MG63 (cell line): ENCODE measurements at regions not wholly inside any gene's neighbourhood (a gene's known extent, or its start where the extent isn't known, plus 50 kb on each side); places are given as distances from the start of the nearest gene placed in this dataset.

Experiments
- DNase-seq: peaks from one replicate; pipeline ENCODE4 v3.0.0-alpha.2; 2020
- H3K27me3 ChIP-seq: fragments of 250-450 bp; sonication (Bioruptor Pico); 2 replicates; pipeline ENCODE4 v1.5.1; 2020; ENCODE audit warnings: mild to moderate bottlenecking, moderate library complexity
- H3K36me3 ChIP-seq: fragments of 250-450 bp; sonication (Bioruptor Pico); 2 replicates; pipeline ENCODE4 v1.5.1; 2020; ENCODE audit warnings: mild to moderate bottlenecking, moderate library complexity
- H3K4me3 ChIP-seq: fragments of 250-450 bp; sonication (Bioruptor Pico); 2 replicates; pipeline ENCODE4 v1.5.1; 2020; ENCODE audit warnings: mild to moderate bottlenecking, moderate library complexity
- H3K9me3 ChIP-seq: fragments of 250-450 bp; sonication (Bioruptor Pico); 2 replicates; pipeline ENCODE4 v1.5.1; 2020; ENCODE audit warnings: mild to moderate bottlenecking, moderate library complexity

DNA sequence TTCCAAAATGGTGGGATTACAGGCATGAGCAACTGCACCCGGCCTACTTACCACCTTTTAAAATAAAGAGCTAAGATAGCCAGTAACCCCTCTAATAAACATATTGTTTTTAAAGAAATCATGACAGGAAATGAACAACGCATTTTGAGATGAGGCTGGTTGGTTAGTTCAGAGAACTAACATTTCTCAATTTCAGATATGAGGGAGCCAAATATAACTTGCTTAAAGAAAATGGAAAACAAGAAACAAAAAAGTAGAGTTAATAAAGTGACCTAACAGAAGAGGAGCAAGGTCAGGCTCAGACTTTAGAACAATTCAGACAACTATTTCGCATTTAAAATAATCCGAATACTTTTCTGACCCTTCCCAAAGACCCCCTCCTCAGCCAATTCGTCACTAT is 254.9 kb upstream of the PHF14 start:
- no peak for DNase-seq
- Histone ChIP-seq H3K27me3 (no peaks in the 10 kb centered on the region), H3K4me3 (no peak overlapping the region), H3K36me3 (no peaks in the 10 kb centered on the region), H3K9me3 (no peaks in the 10 kb centered on the region)

DNA sequence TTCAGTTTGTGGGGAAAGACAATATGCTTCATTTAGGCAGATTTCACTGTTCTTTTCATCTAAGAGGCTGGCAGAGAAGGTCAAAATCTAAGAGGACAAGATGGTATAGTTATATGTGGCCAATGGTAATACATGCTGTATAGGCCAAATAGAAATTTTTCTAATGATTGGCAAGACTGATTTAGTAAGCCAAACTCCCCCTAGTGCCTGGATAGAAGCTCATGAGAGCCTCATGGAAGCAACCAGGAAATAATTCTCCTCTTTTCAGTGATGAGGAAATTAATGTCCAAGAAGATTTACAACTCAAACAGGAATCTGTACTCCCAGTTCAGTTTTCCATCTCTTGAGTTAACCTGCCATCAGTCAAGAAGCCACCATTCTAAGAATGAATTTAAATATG is 253.6 kb upstream of the PHF14 start:
- Histone ChIP-seq H3K36me3 (no peaks in the 10 kb centered on the region), H3K9me3 (no peaks in the 10 kb centered on the region), H3K4me3 (no peak overlapping the region), H3K27me3 (no peaks in the 10 kb centered on the region)
- DNase-seq, result no peak

DNA sequence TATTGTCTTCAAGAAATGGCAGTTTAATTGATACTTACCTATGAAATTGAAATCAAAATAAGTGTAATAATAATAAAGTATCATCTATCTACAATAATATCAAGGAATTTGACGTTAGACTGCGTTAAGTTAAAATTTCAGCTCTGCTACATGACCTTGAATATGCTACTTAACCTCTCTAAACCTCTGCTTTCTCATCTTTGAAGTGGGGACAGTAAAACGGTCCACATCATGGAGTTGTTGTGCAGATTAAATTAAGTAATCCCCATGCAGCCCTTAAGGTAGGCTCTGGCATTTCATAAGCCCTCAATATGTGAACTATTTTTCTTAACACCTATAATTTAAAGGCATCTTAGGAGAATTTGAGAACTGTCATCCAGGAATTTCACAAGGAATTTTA is 252.4 kb upstream of the PHF14 start:
- no peak overlapping the region for H3K4me3 ChIP-seq
- no peaks in the 10 kb centered on the region for H3K9me3 ChIP-seq
- H3K27me3 ChIP-seq, result no peaks in the 10 kb centered on the region
- DNase-seq, result no peak
- H3K36me3 ChIP-seq, result no peaks in the 10 kb centered on the region

DNA sequence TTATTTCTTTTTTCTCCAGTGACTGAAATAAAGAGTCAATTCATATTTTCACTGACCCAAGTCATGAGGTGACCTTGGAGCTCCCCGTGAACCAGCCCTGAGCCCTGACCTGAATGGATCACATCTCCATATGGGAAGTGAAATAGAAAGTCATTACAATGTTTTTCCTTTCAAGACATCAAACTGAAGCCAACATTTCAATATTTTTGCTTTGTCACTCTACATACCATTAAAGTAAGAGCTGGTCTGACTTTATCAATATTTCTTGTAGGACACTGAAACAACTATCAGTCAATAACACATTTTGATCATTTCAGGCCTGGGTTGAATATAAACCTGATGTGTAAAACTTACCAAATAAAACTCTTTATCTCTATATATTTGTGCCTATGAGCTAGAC is 249.8 kb upstream of the PHF14 start:
- H3K36me3 ChIP-seq, result no peaks in the 10 kb centered on the region
- H3K4me3 ChIP-seq, result no peak overlapping the region
- DNase-seq, result no peak
- H3K27me3 ChIP-seq, result no peaks in the 10 kb centered on the region
- no peaks in the 10 kb centered on the region for H3K9me3 ChIP-seq

DNA sequence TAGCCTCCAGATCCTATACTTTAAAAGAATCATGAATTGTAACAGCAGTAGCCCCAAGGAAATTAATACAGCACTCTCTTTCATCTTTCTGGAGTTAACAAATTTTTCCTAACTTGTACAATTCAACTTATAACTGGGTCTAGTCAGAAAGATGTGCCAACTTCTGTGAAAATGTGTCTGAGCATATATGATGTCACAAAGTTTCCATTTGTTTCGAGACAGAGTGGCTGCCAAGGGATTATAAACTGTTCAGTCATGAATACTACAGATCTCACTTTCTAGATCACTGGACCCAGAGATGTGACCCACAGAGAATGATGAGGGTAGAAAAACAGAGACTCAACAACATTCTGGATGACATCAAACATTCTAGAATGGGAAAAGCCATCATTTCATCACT is 249.2 kb upstream of the PHF14 start:
- DNase-seq, result no peak
- no peaks in the 10 kb centered on the region for H3K36me3 ChIP-seq
- no peak overlapping the region for H3K4me3 ChIP-seq
- H3K27me3 ChIP-seq, result no peaks in the 10 kb centered on the region
- H3K9me3 ChIP-seq, result no peaks in the 10 kb centered on the region

DNA sequence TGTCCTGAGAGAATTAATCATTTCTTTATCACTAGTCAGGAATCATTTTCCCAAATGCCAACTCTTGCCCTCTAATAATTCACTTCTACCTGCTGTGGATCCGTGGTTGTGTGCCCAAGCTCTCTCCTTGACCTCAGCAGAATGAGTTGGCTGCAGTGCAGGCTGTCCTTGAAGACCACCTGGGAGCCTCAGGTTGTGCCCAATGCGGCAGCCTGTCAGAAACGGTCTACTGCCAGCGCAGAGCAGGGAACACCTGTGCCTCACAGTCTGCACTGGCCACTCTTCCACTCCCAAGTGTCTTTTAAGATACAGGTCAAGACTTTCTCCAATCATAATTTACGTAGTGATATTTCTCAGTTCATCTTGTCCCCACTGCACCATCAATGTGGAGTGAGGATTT is 246.0 kb upstream of the PHF14 start:
- Histone ChIP-seq H3K4me3 (no peak overlapping the region), H3K36me3 (no peaks in the 10 kb centered on the region), H3K9me3 (no peaks in the 10 kb centered on the region), H3K27me3 (no peaks in the 10 kb centered on the region)
- no peak for DNase-seq

DNA sequence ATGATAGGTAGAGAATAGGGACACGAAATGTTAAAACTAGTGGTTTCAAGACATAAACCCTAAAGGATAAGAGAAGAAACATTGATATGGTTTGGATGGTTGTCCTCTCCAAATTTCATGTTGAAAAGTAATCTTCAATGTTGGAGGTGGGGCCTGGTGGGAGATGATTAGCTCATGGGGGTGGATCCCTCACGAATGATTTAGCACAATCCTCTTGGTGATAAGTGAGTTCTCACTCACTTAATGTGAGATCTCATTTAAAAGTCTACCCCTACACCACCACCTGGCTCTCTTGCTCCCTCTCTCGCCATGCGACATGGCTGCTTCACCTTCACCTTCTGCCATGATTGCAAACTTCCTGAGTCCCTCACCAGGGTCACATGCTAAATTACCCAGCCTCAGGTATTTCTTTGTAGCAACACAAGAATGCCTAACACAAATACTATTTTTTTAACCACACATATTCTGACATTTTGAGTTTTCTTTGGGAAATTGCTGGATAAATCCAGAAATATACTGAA is 242.4 kb upstream of the PHF14 start:
- no peak for DNase-seq
- Histone ChIP-seq H3K27me3 (no peaks in the 10 kb centered on the region), H3K4me3 (no peak overlapping the region), H3K9me3 (no peaks in the 10 kb centered on the region), H3K36me3 (no peaks in the 10 kb centered on the region)

DNA sequence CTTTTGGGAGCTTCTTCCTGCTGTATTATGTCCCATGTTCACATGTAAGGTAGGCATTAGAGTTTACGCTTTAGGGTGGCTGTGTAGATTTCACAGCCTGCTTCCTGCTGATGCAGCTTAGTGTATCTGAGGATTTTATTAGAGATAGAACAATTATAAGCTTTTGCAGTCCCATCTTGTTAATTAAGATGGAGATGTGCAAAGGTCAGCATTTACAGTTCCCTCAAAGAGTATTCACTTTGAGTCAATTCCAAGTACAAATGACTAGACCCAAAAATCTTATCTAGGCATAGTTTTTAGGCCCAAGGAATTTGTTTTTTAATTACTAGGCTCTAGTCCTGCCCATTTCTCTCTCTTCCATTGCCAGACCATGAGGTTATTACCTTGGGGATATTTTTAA is 239.9 kb upstream of the PHF14 start:
- no peaks in the 10 kb centered on the region for H3K27me3 ChIP-seq
- no peak overlapping the region for H3K4me3 ChIP-seq
- H3K9me3 ChIP-seq, result no peaks in the 10 kb centered on the region
- no peaks in the 10 kb centered on the region for H3K36me3 ChIP-seq
- no peak for DNase-seq

DNA sequence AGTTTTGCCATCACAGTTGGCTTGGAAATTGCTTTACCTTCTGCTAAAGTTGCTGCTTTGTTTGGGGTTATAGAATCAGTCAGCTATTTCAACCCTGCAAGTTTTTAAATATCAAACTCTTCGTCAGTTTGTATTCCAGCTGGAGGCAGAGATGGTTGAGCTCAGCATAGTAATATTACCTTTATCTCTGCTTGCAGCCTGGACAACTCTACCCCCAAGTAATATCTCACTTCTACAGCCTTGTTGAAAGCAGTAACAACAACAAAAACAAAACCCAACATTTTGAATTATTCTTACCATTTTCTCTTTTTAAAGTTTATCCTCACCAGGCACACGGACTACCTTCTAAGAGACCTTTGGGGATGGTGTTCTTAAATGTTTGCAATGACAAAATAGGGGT is 239.1 kb upstream of the PHF14 start:
- Histone ChIP-seq H3K27me3 (no peaks in the 10 kb centered on the region), H3K36me3 (no peaks in the 10 kb centered on the region), H3K4me3 (no peak overlapping the region), H3K9me3 (no peaks in the 10 kb centered on the region)
- no peak for DNase-seq

DNA sequence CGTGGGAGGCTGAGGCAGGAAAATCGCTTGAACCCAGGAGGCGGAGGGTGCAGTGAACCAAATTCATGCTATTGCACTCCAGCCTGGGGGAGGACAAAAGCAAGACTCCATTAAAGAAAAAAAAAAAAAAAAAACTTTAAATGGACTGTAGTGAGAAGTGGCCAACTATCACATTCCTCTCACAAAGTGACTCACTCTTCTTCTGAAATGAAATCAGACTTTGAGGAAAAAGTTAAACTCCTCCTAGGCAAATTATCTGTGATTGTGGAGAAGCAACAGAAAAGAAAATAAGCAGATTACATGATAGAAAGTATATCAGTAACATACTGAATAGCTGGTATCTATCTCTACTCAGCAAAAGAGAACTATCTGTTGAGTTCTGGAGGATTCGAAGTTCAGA is 234.3 kb upstream of the PHF14 start:
- no peaks in the 10 kb centered on the region for H3K27me3 ChIP-seq
- no peak for DNase-seq
- H3K4me3 ChIP-seq, result no peak overlapping the region
- H3K36me3 ChIP-seq, result no peaks in the 10 kb centered on the region
- H3K9me3 ChIP-seq, result no peaks in the 10 kb centered on the region

DNA sequence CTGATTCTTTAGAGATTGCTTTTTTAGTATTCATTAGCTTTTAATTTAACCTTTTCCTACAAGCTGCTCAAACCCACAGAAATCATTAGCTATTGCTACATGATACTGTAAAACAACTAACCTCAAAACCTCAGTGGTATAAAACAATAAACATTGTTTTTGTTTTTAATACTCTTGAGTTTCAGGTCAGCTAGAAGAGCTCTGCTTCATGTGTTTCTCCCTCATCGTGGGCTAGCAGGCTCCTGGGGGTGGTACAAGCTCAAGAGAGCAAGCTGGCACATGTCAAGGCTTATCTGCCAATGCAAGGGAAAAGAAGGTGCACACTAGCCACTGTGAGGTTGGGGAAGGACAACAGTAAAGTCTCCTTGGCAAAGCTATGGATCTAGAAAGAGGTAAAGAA is 232.9 kb upstream of the PHF14 start:
- no peak for DNase-seq
- H3K36me3 ChIP-seq, result no peaks in the 10 kb centered on the region

DNA sequence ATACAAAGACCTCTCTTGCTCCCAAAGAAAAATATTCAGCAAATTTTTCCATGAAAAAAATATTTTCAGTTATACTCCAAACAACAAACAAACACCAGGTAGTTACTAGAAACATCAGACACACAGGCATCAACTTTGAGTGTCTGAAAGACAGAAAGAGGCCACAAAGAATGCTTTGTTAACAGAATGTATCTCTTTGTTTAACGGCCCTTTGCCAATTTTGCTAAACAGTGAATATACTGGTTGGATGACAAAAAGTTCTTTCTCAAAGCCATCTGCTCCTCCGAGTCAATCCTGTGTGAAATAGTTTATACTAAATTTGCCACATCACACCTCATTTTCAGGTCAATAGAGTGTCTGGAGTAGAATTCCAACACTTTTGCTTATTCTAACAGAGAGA is 216.7 kb upstream of the PHF14 start:
- H3K4me3 ChIP-seq, result no peak overlapping the region
- no peak for DNase-seq
- no peaks in the 10 kb centered on the region for H3K27me3 ChIP-seq
- H3K36me3 ChIP-seq, result no peaks in the 10 kb centered on the region
- H3K9me3 ChIP-seq, result no peaks in the 10 kb centered on the region

More for the DNA sequence above, 232.9 kb upstream of the PHF14 start:
- Histone ChIP-seq H3K27me3 (no peaks in the 10 kb centered on the region), H3K4me3 (no peak overlapping the region), H3K9me3 (no peaks in the 10 kb centered on the region)

DNA sequence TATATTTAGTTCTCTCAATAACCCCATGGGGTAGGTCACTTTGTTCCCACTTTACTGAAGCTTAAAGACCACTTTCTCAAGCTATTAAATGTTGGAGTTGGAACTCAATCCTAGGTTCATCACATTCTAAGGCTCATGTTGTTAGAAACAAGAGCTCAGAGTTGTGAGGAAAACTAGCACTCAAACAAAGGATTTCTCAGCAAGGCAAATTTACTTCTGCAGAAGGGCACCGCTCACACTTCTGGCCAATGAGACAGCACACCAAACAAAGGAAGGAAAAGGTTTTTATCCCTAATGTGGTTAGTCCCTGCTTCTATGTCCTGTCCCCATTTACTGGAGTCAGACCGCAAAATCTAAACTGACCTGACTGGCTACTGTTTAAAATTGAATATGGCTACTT is 214.6 kb upstream of the PHF14 start:
- DNase-seq, result no peak
- no peaks in the 10 kb centered on the region for H3K9me3 ChIP-seq
- no peaks in the 10 kb centered on the region for H3K27me3 ChIP-seq
- H3K4me3 ChIP-seq, result no peak overlapping the region
- no peaks in the 10 kb centered on the region for H3K36me3 ChIP-seq

DNA sequence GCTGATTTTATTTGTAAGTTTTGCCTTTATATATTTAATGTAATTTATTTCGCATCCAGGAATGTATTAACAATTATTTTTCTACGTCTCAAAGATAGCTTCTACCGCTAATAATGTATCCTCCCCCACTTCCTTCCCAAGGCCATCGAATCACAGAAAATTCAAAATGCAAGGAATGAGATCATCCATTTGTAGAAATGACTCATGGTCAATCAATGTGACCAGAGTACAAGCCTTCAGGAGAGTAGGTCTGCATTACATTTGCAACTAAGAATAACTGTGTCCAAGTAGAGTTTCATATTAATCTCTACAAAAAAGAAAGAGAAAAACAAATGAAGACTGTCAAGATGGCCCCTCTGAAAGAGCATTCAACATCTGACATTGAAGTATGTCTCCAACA is 205.9 kb upstream of the PHF14 start:
- no peak for DNase-seq

DNA sequence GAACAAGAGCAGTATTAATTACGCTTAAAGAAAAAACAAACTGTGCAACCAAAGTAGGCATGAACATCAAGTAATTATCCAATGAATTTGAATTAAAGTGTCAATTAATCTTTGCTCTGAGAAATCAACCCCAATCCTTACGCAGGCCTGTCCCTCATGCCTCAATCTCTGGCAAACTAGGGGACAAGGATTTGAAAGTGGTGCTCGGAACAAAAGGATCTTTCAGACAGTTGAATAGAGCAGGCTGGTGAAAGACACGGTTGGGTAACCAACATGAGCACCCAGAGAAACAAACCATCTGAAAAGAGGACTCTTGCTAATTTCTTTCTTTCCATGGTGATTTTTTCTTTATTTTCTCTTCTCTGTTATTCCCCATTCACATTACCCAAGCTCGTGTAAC is 203.5 kb upstream of the PHF14 start:
- no peaks in the 10 kb centered on the region for H3K27me3 ChIP-seq
- H3K36me3 ChIP-seq, result no peaks in the 10 kb centered on the region
- no peak for DNase-seq
- no peak overlapping the region for H3K4me3 ChIP-seq
- no peaks in the 10 kb centered on the region for H3K9me3 ChIP-seq

More for the DNA sequence above, 205.9 kb upstream of the PHF14 start:
- Histone ChIP-seq H3K4me3 (no peak overlapping the region), H3K9me3 (no peaks in the 10 kb centered on the region), H3K36me3 (no peaks in the 10 kb centered on the region), H3K27me3 (no peaks in the 10 kb centered on the region)

DNA sequence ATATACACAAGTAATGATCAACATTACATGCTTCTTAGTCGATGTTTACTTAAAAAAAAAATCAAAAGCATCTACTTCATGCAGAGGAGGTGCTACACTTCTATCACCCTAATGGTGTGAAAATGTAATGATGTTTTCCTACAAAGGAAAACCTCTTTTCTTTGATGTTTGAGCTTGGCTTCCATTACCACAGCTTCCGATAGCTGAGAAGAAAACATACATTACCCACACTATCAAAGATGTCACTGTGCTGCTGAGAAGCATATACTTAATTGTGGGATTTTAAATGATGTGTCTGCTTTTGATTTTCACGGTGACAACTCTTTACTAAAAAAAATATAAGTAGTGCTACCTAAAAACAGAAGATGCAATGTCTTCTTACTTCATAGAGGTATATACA is 200.2 kb upstream of the PHF14 start:
- H3K4me3 ChIP-seq, result no peak overlapping the region
- no peaks in the 10 kb centered on the region for H3K9me3 ChIP-seq
- H3K27me3 ChIP-seq, result no peaks in the 10 kb centered on the region
- DNase-seq, result no peak
- no peaks in the 10 kb centered on the region for H3K36me3 ChIP-seq

DNA sequence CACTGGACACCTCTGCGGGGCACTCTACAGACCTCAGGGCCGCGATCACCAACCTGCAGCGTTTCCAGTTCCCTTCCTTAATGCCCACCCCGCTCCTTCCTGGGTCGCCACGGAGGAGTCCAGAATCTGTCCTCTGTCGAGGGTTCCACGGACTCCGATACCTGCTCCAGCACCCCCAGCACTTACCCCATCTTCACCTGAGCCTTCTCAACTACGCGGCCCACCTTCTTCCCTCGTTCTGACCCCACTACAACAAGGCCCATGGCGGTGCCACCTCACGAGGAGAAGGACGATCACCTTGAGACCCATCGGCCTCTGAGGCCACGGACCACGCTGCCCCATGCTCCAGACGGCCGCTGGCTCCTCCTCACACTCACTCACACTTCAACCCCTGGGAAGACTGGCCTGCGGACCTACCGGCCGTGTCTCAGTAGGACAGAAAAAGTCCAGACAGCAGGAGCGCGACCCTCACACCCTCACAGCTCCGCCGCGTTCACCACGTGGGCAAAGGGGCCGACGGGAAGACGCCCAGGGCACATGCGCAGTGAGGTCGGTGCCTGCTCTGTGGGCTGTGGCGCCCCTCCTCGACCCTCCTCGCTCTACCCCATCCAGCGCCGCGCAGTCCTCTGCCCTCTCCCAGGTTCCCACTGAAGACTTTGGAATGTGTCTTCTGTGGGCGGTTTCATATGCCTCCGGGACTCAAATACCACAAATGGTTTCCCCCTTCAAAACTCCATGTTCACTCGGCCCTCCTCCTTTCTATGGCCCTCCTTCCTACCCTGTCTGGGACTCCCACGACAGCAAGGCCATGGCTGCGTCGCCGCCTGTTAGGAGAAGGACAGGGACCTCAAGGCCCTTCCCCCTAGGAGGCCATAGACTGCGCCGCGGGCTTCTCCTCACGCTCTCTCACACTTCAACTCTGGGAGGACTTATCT is 193.9 kb upstream of the PHF14 start:
- Histone ChIP-seq H3K36me3 (no peaks in the 10 kb centered on the region), H3K27me3 (no peaks in the 10 kb centered on the region), H3K4me3 (no peak overlapping the region), H3K9me3 (no peaks in the 10 kb centered on the region)
- no peak for DNase-seq

DNA sequence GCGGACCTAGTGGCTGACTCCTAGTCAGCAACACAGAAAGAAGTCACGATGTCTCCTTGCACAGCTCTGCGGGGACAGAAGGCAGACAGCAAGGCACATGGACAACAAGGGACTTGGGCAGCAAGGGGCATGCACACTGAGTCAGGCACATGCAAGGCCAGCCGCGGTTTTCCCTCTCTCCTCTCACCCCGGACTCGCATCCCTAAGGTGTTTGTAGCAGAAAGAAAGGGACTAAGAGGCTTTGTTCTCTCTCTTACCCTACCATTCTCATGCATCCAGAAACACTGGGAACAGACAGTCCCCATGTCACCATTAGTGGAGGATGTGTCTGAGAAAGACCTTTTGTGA is 193.3 kb upstream of the PHF14 start:
- H3K27me3 ChIP-seq, result no peaks in the 10 kb centered on the region
- no peak overlapping the region for H3K4me3 ChIP-seq

More for the DNA sequence above, 193.3 kb upstream of the PHF14 start:
- no peak for DNase-seq
- Histone ChIP-seq H3K9me3 (no peaks in the 10 kb centered on the region), H3K36me3 (no peaks in the 10 kb centered on the region)
